ENCODE measurements at regions not wholly inside any gene's neighbourhood (a gene's known extent, or its start where the extent isn't known, plus 50 kb on each side); places are given as distances from the start of the nearest gene placed in this dataset.
"Not testable (repeated sequence)": the region's sequence is repeated elsewhere in the genome, so short reads cannot be mapped to it uniquely, and the experiment has no call there.

DNA sequence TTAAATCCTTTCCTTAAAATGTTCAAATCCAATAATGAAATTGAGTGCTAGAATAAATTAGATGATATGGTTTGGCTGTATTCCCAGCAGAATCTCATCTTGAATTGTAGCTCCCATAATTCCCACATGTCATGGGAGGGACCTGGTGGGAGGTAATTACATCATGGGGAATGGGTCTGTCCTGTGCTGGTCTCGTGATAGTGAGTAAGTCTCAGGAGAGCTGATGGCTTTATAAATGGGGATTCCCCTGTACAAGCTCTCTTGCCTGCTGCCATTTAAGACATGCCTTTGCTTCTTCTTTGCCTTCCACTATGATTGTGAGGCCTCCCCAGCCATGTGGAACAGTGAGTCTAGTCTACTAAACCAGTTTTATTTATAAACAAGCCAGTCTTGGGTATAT is 508.5 kb downstream of the ETNK1 start:
- Histone ChIP-seq H3K4me1 (peaks cover 23% of the 10 kb centered on the region), H3K36me3 (no peaks in the 10 kb centered on the region; the same call in 1 of the 2 replicates), H3K27me3 (no peaks in the 10 kb centered on the region), H3K4me3 (ENCODE audit: low read depth, low read length) (no peak overlapping the region), H3K9me3 (no peaks in the 10 kb centered on the region)
- peak; percentile 57 for DNase-seq
- no peak for TF ChIP-seq CTCF (IDR thresholded peaks at IDR 0.05; ENCODE audit: low read depth, low read length)

DNA sequence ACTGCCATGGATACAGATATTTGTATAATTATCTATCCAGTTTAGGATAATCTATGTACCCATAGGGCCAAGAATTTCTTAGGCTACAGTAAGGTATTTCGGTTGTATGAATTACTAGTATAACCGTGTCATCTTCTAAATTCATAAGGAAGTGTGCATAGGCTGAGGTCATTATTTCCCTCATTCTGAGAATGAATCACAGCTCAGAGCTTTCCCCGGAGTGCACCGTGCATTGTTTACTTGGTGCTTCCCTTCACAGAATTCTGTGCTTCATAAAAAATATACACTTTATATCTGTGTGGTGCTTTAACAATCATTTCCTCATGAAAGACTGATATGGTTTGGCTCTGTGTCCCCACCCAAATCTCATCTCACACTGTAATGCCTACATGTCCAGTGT is 514.1 kb downstream of the ETNK1 start:
- Histone ChIP-seq H3K4me1 (peaks cover under 1% of the 10 kb centered on the region; the same call in 1 of the 2 replicates), H3K4me3 (ENCODE audit: low read depth, low read length) (no peak overlapping the region), H3K9me3 (no peaks in the 10 kb centered on the region), H3K36me3 (no peaks in the 10 kb centered on the region; the same call in 1 of the 2 replicates), H3K27me3 (no peaks in the 10 kb centered on the region)
- DNase-seq: no peak
- no peak for TF ChIP-seq CTCF (IDR thresholded peaks at IDR 0.05; ENCODE audit: low read depth, low read length)

GRCh38 chr12:23140710-23141109 is 515.7 kb downstream of the ETNK1 start:
- no peaks in the 10 kb centered on the region for H3K27me3 ChIP-seq
- DNase-seq: no peak
- TF ChIP-seq CTCF (IDR thresholded peaks at IDR 0.05; ENCODE audit: low read depth, low read length): no peak
- no peak overlapping the region for H3K4me3 ChIP-seq (ENCODE audit: low read depth, low read length)
- no peaks in the 10 kb centered on the region for H3K36me3 ChIP-seq
- H3K9me3 ChIP-seq: no peaks in the 10 kb centered on the region; the same call in 1 of the 2 replicates
- H3K4me1 ChIP-seq: no peaks in the 10 kb centered on the region; the same call in 1 of the 2 replicates

DNA sequence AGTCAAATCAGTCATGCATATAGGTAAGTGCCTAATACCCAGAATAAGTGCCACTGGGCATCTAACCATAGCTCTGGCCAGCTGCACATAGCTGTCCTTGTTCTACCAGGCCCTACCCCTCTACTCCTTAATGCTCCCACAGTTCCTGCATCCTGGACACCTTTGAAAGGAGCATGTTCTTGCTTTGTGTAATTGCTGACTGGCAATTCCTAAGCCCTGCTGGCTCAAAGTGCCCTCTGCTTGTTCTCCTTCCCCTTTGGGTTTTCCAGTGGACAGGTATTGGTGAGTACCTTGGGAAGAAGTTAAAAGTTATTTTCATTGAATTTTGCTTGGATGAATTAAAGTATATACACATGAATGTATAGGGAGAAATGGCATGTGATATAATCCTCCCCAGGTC is 516.4 kb downstream of the ETNK1 start:
- Histone ChIP-seq H3K36me3 (no peaks in the 10 kb centered on the region), H3K27me3 (no peaks in the 10 kb centered on the region), H3K4me3 (ENCODE audit: low read depth, low read length) (no peak overlapping the region), H3K9me3 (no peaks in the 10 kb centered on the region; the same call in none of the 2 replicates), H3K4me1 (no peaks in the 10 kb centered on the region; the same call in 1 of the 2 replicates)
- no peak for DNase-seq
- no peak for TF ChIP-seq CTCF (IDR thresholded peaks at IDR 0.05; ENCODE audit: low read depth, low read length)

DNA sequence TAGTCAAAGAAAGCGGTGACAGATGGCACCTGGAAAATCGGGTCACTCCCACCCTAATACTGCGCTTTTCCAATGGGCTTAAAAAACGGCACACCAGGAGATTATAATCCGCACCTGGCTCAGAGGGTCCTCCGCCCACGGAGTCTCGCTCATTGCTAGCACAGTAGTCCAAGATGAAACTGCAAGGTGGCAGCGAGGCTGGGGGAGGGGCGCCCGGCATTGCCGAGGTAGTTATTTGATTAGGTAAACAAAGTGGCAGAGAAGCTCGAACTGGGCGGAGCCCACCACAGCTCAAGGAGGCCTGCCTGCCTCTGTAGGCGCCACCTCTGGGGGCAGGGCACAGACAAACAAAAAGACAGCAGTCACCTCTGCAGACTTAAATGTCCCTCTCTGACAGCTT is 521.1 kb downstream of the ETNK1 start:
- not testable (repeated sequence) for H3K4me1 ChIP-seq, H3K27me3 ChIP-seq, H3K36me3 ChIP-seq

GRCh38 chr12:23168459-23168858 is 543.5 kb downstream of the ETNK1 start:
- no peak overlapping the region for H3K4me3 ChIP-seq (ENCODE audit: low read depth, low read length)
- no peaks in the 10 kb centered on the region for H3K36me3 ChIP-seq
- no peaks in the 10 kb centered on the region; the same call in none of the 2 replicates for H3K9me3 ChIP-seq
- no peaks in the 10 kb centered on the region for H3K27me3 ChIP-seq
- TF ChIP-seq CTCF (IDR thresholded peaks at IDR 0.05; ENCODE audit: low read depth, low read length): no peak
- DNase-seq: no peak
- H3K4me1 ChIP-seq: peaks cover 7% of the 10 kb centered on the region

More for the DNA sequence above, 521.1 kb downstream of the ETNK1 start:
- not testable (repeated sequence) for H3K9me3 ChIP-seq; DNase-seq; H3K4me3 ChIP-seq (ENCODE audit: low read depth, low read length)
